ENCODE measurements at regions not wholly inside any gene's neighbourhood (a gene's known extent, or its start where the extent isn't known, plus 50 kb on each side); places are given as distances from the start of the nearest gene placed in this dataset.

- no peak for DNase-seq
Measured at GRCh38 chr2:239776436-239777005, 248.6 kb downstream of the NDUFA10 start.

DNA sequence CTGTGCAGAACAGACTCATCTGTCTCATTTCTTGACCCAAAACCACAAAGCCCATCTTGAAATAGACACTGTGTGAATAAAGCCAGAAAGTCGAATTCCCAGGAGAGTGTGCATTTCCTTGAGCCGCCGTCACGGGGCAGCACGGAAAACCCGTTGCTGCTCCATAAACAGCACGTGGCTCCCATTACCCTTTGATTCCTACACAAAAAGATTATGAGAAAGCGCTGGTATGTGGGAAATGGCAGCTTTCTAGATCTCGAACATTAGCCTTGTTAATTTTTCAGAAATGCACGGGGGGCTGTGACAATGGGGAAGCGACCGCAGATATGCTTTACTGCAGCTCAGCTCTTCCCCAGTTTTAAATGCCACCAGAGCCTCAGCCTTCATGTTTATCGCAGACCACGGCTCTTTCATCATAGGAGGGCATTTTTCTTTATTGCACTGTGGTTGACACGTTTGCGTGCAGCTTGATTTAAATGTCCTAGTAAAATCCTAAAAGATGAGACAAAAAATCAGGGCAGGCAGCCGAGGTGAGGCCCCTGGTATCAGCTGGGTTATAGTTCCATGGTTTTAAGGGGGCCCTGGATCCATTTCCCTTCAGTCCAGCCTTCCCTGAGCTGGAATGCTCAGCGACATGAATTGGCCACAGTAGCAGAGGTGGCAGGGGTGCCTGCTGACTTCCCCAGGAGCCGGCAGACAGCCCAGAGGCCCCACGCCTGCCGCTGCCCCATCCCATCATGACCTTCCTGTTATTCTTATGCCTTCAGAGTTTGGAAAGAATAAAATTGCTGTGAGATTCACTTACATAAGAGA lies 249.3 kb downstream of the NDUFA10 start:
- DNase-seq, result no peak

GRCh38 chr2:239774933-239775622 lies 250.1 kb downstream of the NDUFA10 start:
- DNase-seq, result no peak

- no peak for DNase-seq
Measured at GRCh38 chr2:239774142-239774462, 251.0 kb downstream of the NDUFA10 start.

DNA sequence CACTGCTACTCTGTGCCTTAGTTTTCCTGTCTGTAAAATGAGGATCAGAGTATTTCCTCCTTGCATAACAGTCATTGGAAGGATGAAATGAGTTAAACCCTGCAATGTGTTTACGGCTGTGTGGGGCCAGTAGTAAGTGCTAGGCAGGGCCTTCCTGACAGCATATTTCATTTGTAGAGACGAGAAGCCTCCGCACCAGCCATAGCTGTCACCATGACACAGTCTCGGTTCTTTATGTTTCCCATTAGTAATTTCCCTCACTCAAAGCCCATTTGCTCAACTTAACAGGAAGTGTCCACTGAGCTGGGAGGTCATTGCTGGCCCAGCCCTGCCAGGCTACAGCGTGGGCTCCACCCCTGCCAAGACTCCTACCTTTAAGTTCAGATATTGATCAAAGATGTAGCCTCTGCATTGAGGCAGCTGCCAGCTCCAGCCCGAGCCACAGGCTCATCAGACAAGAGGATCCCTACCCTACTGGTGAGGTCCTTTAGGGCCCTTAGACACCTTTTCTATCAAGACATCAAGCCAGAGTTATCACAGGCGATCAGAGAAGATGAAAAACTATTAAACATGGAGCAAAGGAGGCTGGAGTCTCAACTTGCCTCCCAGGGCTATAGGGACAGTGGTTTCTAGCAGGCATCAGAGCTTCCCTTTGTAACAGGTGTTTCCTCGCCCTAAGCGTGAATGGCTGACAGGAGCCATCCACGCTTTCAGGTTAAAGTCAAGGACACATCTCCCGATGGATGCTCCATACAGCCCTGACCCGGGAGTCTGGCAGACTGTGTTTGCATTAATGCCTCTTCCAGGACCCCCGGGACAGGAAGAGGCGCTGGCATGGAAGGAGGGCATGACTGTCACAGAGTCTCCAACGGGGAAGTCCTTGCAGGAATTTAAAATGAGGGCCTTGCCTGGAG lies 251.7 kb downstream of the NDUFA10 start:
- DNase-seq, result no peak

GRCh38 chr2:239772721-239773120 lies 252.4 kb downstream of the NDUFA10 start:
- no peak for DNase-seq

DNA sequence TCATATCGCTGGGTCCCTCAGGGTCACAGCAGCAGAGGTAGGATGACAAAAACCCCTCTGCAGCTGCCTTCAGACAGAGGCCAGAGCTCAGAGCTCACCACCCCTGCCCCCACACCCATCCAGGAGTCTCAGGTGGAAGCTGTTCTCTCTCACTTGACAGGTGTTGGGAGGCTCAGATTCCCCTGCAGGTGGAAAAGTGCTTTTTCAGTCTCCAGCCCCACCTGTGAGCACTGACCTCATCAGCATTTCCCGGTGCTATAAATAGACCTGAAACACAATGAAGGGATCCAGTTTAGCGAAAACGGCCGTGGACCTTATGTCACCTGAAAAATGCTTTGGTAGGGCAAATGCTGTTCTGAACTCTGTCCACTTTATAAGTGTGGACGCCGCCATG lies 254.9 kb downstream of the NDUFA10 start:
- DNase-seq, result no peak

DNA sequence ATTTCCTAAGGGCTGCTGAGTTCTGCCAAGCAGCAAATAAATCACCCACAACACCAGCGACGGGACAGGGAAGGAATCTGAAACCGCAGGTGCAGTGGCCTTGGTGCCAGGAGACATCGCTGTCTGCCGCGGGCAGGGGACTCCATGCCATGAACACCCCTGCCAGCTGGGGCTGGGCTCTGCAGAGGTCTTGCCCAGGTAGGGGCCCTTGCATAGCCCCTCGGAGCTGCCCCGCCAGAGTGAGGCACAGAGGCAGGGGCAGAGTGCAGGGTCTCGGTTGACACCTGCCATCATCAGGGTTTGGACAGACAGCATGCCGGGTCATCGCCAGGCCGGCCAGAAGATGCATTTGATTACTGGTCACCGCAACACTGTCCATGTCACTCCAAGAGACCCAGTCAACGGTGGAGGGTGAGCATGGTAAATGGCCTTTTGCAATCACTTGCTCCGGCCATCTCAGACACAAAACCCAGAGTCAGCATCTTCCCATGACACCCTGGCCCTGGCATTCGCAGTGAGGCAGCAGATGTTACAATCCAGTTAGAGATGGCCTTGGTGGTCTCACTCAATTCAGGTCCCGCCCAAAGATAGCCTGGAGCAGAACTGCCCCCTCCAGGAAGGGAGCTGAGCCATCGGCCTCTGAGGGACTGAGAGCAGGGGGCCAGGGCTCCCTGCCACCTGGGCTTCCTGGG lies 255.4 kb downstream of the NDUFA10 start:
- no peak for DNase-seq

- DNase-seq, result no peak
Measured at GRCh38 chr2:239768907-239769553, 256.1 kb downstream of the NDUFA10 start.

DNA sequence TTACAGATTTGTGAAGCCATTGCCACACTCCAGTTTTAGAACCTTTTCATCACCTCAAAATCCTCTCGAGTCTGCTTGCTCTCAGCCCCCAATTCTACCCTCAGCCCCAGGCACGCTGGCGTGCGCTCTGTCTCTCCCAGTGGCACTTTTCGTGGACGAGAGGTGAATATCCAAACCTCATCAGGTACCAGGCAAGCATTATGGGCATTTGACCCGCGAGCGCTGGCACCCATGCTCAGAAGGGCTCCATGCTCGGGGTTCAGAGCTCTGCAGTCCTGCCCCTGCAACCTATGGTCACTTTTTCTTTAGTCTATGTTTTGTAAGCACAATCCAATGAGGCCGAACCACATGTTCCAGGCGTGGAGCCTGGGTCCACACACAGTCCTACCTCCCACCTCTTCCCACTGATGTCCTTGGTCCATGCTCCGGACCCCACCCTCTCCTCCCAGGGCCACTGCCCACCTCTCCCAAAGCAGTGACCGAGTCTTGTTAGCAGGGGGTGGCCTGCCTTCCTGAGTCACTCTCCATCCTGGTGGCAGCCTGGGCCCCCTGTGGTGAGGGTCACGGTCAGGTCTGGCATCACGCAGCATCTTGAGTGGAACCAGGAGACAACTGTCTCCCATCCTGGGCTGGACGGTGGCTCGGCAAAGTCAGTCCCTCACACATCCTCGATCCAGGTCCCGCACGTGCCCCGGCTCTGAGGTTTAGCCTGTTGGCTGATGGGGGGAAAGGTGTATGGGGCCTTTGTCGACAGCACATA lies 256.9 kb downstream of the NDUFA10 start:
- no peak for DNase-seq

GRCh38 chr2:239767021-239767905 lies 257.9 kb downstream of the NDUFA10 start:
- no peak for DNase-seq

DNA sequence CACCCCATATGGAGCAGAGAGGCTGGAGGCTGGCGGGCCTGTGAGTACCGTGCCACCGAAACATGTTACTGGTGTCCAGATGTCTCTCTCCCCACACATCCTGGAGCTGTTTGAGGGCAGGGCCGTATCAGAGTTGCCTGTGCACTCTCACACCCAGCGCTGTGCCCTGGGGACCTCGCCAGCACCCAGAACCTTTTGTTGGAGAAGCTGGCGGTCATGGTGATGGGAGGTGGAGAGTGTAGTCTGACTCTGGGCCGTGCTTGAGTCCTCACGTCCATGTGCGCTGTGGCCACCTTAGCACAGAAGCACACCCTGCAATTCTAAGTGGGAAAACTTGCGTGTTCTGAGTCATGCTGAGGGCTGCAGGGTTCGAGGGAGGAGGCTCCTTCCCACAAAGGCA lies 259.2 kb downstream of the NDUFA10 start:
- no peak for DNase-seq

GRCh38 chr2:239765076-239765845 lies 259.9 kb downstream of the NDUFA10 start:
- no peak for DNase-seq

DNA sequence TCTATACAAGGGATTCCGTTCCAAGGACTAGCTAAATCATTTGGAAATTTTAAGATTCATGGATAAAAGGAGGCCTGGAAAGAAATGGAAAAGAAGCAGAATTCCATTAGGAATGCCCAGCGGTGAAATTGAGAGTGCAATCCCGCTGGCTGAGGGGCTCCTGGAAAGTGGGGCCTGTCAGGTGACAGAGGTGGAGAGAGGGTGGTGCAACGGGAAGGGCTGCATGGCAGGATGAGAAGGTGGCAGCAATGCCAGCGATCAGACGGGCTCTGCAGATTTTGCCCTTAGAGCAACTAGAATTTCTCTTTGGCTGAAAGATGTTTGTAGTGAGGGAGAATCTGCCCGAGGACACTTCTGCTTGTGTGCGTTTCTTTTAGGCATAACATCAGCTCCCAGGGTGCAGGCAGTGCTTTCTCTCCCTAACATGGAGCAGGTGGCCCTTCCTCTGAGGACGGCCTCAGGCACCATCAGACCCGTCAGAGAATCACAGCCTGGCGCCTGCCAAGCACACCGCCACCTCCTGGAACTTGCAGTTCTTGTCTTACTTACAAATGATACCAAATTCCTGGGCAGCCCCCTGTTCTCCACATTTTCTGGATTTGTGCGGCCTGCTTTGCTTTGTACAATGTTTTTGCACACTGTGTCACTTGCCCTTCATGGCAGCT lies 261.6 kb downstream of the NDUFA10 start:
- no peak for DNase-seq

GRCh38 chr2:239762655-239763269 lies 262.4 kb downstream of the NDUFA10 start:
- DNase-seq, result no peak

DNA sequence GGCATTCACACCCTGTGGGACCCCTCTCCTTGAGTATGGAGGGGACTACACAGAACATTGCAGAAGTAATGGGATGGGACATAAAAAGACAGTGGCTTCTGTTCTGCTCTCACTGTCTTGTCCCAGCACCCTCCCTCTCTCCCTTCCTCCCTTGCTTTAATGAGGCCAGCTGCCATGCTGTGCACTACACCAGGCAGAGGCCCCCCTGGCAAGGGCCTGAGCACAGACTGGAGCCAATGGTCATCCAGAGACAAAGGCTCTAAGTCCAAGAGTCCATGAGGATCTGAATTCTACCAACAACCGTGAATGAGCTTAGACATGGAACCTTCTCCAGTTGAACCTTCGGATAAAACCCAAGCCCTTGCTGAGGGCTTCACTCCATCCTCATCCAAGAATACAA lies 263.0 kb downstream of the NDUFA10 start:
- no peak for DNase-seq

DNA sequence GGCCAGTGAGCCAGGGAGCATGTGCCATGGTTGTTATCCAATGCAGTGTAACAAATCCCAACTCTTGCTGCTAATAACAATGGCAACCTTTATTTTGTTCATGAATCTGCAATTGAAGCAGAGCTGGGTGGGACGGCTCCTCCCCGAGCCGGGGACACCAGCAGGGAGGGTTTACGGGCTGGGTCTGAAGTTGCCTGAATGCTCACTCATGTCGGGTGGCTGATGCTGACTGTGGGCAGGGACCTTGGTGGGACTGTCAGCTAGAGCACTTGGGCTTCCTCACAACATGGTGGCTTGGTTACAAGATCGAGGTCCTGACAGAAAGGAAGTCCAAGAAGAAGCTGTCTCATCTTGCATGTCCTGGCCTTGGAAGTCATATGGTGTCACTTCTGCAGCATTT lies 264.5 kb downstream of the NDUFA10 start:
- no peak for DNase-seq

GRCh38 chr2:239758279-239758877 lies 266.8 kb downstream of the NDUFA10 start:
- DNase-seq, result no peak
